22Rv1 (cell line): ENCODE measurements at regions not wholly inside any gene's neighbourhood (a gene's known extent, or its start where the extent isn't known, plus 50 kb on each side); places are given as distances from the start of the nearest gene placed in this dataset.

Source experiments
- CTCF ChIP-seq: fragments of 450-650 bp; IDR thresholded peaks from 2 replicates; pipeline ENCODE4 v1.5.1; 2017; ENCODE audit warnings: mild to moderate bottlenecking
- ZFX ChIP-seq: fragments of 450-650 bp; IDR thresholded peaks from 2 replicates; pipeline ENCODE4 v1.6.1; 2017; ENCODE audit warnings: antibody characterized with exemption, borderline replicate concordance

GRCh38 chr18:49717617-49718016 lies 95.7 kb downstream of the ACAA2 start:
- TF ChIP-seq CTCF: no peak
- TF ChIP-seq ZFX: no peak
